ENCODE measurements at regions not wholly inside any gene's neighbourhood (a gene's known extent, or its start where the extent isn't known, plus 50 kb on each side); places are given as distances from the start of the nearest gene placed in this dataset.

- no peak for DNase-seq (ENCODE audit: low read depth in 1 of 2, low spot score in 1 of 2)
- H3K27me3 ChIP-seq (ENCODE audit: insufficient read depth, poor library complexity, severe bottlenecking), result no peaks in the 10 kb centered on the region
- TF ChIP-seq GABPA (IDR thresholded peaks at IDR 0.05; ENCODE audit: low read depth) (no peak), POLR2AphosphoS5 (IDR thresholded peaks at IDR 0.05; ENCODE audit: low read depth) (no peak), CTCF (IDR thresholded peaks at IDR 0.05; ENCODE audit: insufficient read depth, low read length) (no peak), SPI1 (IDR thresholded peaks at IDR 0.05; ENCODE audit: borderline replicate concordance, low read depth) (no peak)
- TF ChIP-seq, protein P1, sequence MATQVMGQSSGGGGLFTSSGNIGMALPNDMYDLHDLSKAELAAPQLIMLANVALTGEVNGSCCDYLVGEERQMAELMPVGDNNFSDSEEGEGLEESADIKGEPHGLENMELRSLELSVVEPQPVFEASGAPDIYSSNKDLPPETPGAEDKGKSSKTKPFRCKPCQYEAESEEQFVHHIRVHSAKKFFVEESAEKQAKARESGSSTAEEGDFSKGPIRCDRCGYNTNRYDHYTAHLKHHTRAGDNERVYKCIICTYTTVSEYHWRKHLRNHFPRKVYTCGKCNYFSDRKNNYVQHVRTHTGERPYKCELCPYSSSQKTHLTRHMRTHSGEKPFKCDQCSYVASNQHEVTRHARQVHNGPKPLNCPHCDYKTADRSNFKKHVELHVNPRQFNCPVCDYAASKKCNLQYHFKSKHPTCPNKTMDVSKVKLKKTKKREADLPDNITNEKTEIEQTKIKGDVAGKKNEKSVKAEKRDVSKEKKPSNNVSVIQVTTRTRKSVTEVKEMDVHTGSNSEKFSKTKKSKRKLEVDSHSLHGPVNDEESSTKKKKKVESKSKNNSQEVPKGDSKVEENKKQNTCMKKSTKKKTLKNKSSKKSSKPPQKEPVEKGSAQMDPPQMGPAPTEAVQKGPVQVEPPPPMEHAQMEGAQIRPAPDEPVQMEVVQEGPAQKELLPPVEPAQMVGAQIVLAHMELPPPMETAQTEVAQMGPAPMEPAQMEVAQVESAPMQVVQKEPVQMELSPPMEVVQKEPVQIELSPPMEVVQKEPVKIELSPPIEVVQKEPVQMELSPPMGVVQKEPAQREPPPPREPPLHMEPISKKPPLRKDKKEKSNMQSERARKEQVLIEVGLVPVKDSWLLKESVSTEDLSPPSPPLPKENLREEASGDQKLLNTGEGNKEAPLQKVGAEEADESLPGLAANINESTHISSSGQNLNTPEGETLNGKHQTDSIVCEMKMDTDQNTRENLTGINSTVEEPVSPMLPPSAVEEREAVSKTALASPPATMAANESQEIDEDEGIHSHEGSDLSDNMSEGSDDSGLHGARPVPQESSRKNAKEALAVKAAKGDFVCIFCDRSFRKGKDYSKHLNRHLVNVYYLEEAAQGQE (IDR thresholded peaks at IDR 0.05; ENCODE audit: insufficient replicate concordance, low read depth), result no peak
- no peak overlapping the region for H3K4me3 ChIP-seq (replicated peaks; ENCODE audit: insufficient read depth, low read length)
- H3K27ac ChIP-seq (replicated peaks), result no peak overlapping the region
These were observed 78.5 kb downstream of the CD164 start for GRCh38 chr6:109303640-109304283.

DNA sequence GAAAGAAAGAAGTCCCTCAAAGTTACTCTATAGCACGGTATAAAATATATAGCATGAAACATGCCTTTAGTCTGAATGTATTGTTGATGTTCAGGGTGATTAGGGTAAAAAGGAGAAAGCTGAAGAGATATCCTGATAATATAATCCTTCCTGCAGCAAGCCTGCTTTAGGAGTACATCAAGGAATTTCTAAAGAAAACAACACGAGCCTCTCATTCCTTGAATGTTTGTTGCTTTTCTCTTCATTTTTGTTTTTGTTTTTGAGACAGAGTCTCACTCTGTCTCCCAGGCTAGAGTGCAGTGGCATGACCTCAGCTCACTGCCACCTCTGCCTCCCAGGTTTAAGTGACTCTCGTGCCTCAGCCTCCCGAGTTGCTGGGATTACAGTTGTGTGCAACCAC is 79.1 kb downstream of the CD164 start:
- TF ChIP-seq SPI1 (IDR thresholded peaks at IDR 0.05; ENCODE audit: borderline replicate concordance, low read depth) (no peak), GABPA (IDR thresholded peaks at IDR 0.05; ENCODE audit: low read depth) (no peak), POLR2AphosphoS5 (IDR thresholded peaks at IDR 0.05; ENCODE audit: low read depth) (no peak), CTCF (IDR thresholded peaks at IDR 0.05; ENCODE audit: insufficient read depth, low read length) (no peak)
- TF ChIP-seq, protein P1 (IDR thresholded peaks at IDR 0.05; ENCODE audit: insufficient replicate concordance, low read depth), result no peak
- no peak overlapping the region for H3K27ac ChIP-seq (replicated peaks)
- no peak for DNase-seq (ENCODE audit: low read depth in 1 of 2, low spot score in 1 of 2)
- H3K4me3 ChIP-seq (replicated peaks; ENCODE audit: insufficient read depth, low read length), result no peak overlapping the region
- H3K27me3 ChIP-seq (ENCODE audit: insufficient read depth, poor library complexity, severe bottlenecking), result no peaks in the 10 kb centered on the region

GRCh38 chr6:109302176-109302575 is 80.1 kb downstream of the CD164 start:
- TF ChIP-seq GABPA (IDR thresholded peaks at IDR 0.05; ENCODE audit: low read depth) (no peak), SPI1 (IDR thresholded peaks at IDR 0.05; ENCODE audit: borderline replicate concordance, low read depth) (no peak), CTCF (IDR thresholded peaks at IDR 0.05; ENCODE audit: insufficient read depth, low read length) (no peak), POLR2AphosphoS5 (IDR thresholded peaks at IDR 0.05; ENCODE audit: low read depth) (no peak)
- TF ChIP-seq, protein P1 (IDR thresholded peaks at IDR 0.05; ENCODE audit: insufficient replicate concordance, low read depth), result no peak
- no peak overlapping the region for H3K27ac ChIP-seq (replicated peaks)
- H3K27me3 ChIP-seq (ENCODE audit: insufficient read depth, poor library complexity, severe bottlenecking), result no peaks in the 10 kb centered on the region
- H3K4me3 ChIP-seq (replicated peaks; ENCODE audit: insufficient read depth, low read length), result no peak overlapping the region
- DNase-seq (ENCODE audit: low read depth in 1 of 2, low spot score in 1 of 2), result no peak

Measured in HL-60 (cell line).